GM18870 (cell line): ENCODE measurements at regions not wholly inside any gene's neighbourhood (a gene's known extent, or its start where the extent isn't known, plus 50 kb on each side); places are given as distances from the start of the nearest gene placed in this dataset.

Source experiments
- ATAC-seq: cut with Tn5 transposase; IDR thresholded peaks from one replicate; pipeline ENCODE4 v1.9.1; 2021; ENCODE audit warnings: moderate library complexity; ENCODE audit not compliant: unreplicated experiment

GRCh38 chr3:82942041-82942440 is 1180.6 kb upstream of the GBE1 start:
- ATAC-seq = no peak

- ATAC-seq = no peak
Observed at GRCh38 chr3:82940124-82940523, 1178.7 kb upstream of the GBE1 start.

- no peak for ATAC-seq
Observed at GRCh38 chr3:82939491-82940097, 1178.1 kb upstream of the GBE1 start.

GRCh38 chr3:82938821-82939328 is 1177.4 kb upstream of the GBE1 start:
- no peak for ATAC-seq

- no peak for ATAC-seq
Observed at GRCh38 chr3:82927309-82928253, 1166.1 kb upstream of the GBE1 start.

GRCh38 chr3:82891028-82891427 is 1129.6 kb upstream of the GBE1 start:
- ATAC-seq = no peak

- no peak for ATAC-seq
Observed at GRCh38 chr3:82883072-82883471, 1121.6 kb upstream of the GBE1 start.

- no peak for ATAC-seq
Observed at GRCh38 chr3:82875401-82875800, 1114.0 kb upstream of the GBE1 start.

- ATAC-seq = no peak
Observed at GRCh38 chr3:82839871-82840270, 1078.4 kb upstream of the GBE1 start.

- ATAC-seq = no peak
Observed at GRCh38 chr3:82834098-82834497, 1072.7 kb upstream of the GBE1 start.

- no peak for ATAC-seq
Observed at GRCh38 chr3:82824491-82824890, 1063.0 kb upstream of the GBE1 start.

GRCh38 chr3:82816086-82816485 is 1054.6 kb upstream of the GBE1 start:
- ATAC-seq = no peak

GRCh38 chr3:82815417-82816058 is 1054.1 kb upstream of the GBE1 start:
- ATAC-seq = no peak

GRCh38 chr3:82814660-82815059 is 1053.2 kb upstream of the GBE1 start:
- no peak for ATAC-seq

GRCh38 chr3:82807781-82808180 is 1046.3 kb upstream of the GBE1 start:
- no peak for ATAC-seq

GRCh38 chr3:82802501-82802900 is 1041.1 kb upstream of the GBE1 start:
- ATAC-seq = no peak

GRCh38 chr3:82800248-82800647 is 1038.8 kb upstream of the GBE1 start:
- no peak for ATAC-seq

- ATAC-seq = no peak
Observed at GRCh38 chr3:82796765-82797164, 1035.3 kb upstream of the GBE1 start.

- ATAC-seq = no peak
Observed at GRCh38 chr3:82791241-82791640, 1029.8 kb upstream of the GBE1 start.

- no peak for ATAC-seq
Observed at GRCh38 chr3:82790307-82791097, 1029.1 kb upstream of the GBE1 start.

GRCh38 chr3:82783194-82783593 is 1021.7 kb upstream of the GBE1 start:
- no peak for ATAC-seq
